Ovary (tissue), 7 donors: ENCODE measurements at regions not wholly inside any gene's neighbourhood (a gene's known extent, or its start where the extent isn't known, plus 50 kb on each side); places are given as distances from the start of the nearest gene placed in this dataset.

ENCODE experiments used
- DNase-seq, 5 donors: peaks; one replicate each; pipeline ENCODE4 v3.0.0-alpha.2; 2019 to 2020
- H3K27ac ChIP-seq, 2 donors: fragments of 200-600 bp; one replicate each; pipeline versions ENCODE4 v1.5.1 to v1.8.0; 2019 to 2022
- H3K27me3 ChIP-seq: fragments of 200-600 bp; one replicate; pipeline ENCODE4 v1.8.0; 2022
- H3K36me3 ChIP-seq: fragments of 200-600 bp; sonication (generic); one replicate; pipeline ENCODE4 v1.5.1; 2019
- H3K4me1 ChIP-seq: one replicate; pipeline ENCODE4 v1.8.1; 2013; ENCODE audit warnings: mild to moderate bottlenecking, moderate library complexity; ENCODE audit not compliant: insufficient read depth
- H3K4me3 ChIP-seq: fragments of 200-600 bp; sonication (generic); one replicate; pipeline ENCODE4 v1.5.1; 2017
- H3K9me3 ChIP-seq, 2 donors: fragments of 200-600 bp in 1 of 2; sonication (generic) in 1 of 2; one replicate each; pipeline versions ENCODE4 v1.5.1 to v1.8.1; 2013 to 2019; ENCODE audit warnings: mild to moderate bottlenecking in 1 of 2, moderate library complexity in 1 of 2
- CTCF ChIP-seq, 3 donors: fragments of 450-650 bp in 2 of 3; fragments of 200-600 bp in 1 of 3; IDR thresholded peaks; one replicate each; pipeline versions ENCODE4 v1.5.1 to v1.8.0; 2016 to 2022; ENCODE audit warnings: antibody characterized with exemption in 3 of 3, mild to moderate bottlenecking in 1 of 3
- EP300 ChIP-seq: sonication (generic); formaldehyde crosslinking; IDR thresholded peaks from one replicate; pipeline ENCODE4 v1.6.1; 2017; ENCODE audit warnings: antibody characterized with exemption
- POLR2A ChIP-seq: fragments of 450-650 bp; IDR thresholded peaks from one replicate; pipeline ENCODE4 v1.6.1; 2017; ENCODE audit warnings: antibody characterized with exemption, mild to moderate bottlenecking, moderate library complexity
- whole genome bisulfite sequencing, 3 donors: extraction: QIAGEN DNeasy Blood & Tissue Kit in 1 of 3; methylation state at CpG; one replicate each; pipeline versions ENCODE4 v1.1.5 to v1.1.7; 2013 to 2017; 5-methylcytosine and 5-hydroxymethylcytosine counted together
- intact Hi-C, 4 donors: fragments of 100-400 bp; cut with DNase I; formaldehyde crosslinking; loops; one replicate each; pipeline versions ENCODE4 v1.11.0 to v1.15.1; 2022 to 2023
- donor health status: DM: no; HTN: no; CAD: no; lungs with moderate emphysema.
- donor health status: DM: no; HTN: no; CAD: no.
- donor health status: Bipolar disorder and iron deficiency.
- donor health status: DM: no; HTN: no; CAD: no.
- donor health status: DM: yes; HTN: yes; CAD: no.

GRCh38 chr3:106711650-106712049 lies 665.6 kb upstream of the CCDC54 start:
- TF ChIP-seq EP300 (no peak), CTCF (IDR thresholded peaks at IDR 0.05) (no peak), POLR2A (no peak)
- H3K9me3 ChIP-seq = peaks cover 0 to 4% of the 10 kb centered on the region in 2 donors
- intact Hi-C loops = no loop called here
- H3K36me3 ChIP-seq = no peaks in the 10 kb centered on the region
- H3K4me3 ChIP-seq = no peak overlapping the region
- H3K27ac ChIP-seq = no peak overlapping the region
- no peaks in the 10 kb centered on the region for H3K4me1 ChIP-seq
- WGBS, 3 donors = 22 to 44% (median 33%) methylated on average over 1 of the region's 1 CpG
- H3K27me3 ChIP-seq = no peaks in the 10 kb centered on the region
- DNase-seq = no peak

GRCh38 chr3:106714400-106714799 lies 662.8 kb upstream of the CCDC54 start:
- Histone ChIP-seq H3K27ac (no peak overlapping the region), H3K36me3 (no peaks in the 10 kb centered on the region), H3K9me3 (peaks cover 0 to 4% of the 10 kb centered on the region in 2 donors), H3K4me3 (no peak overlapping the region), H3K4me1 (no peaks in the 10 kb centered on the region), H3K27me3 (no peaks in the 10 kb centered on the region)
- no peak for DNase-seq
- TF ChIP-seq CTCF (IDR thresholded peaks at IDR 0.05) (no peak), EP300 (no peak), POLR2A (no peak)
- intact Hi-C loops = no loop called here

GRCh38 chr3:106715286-106715685 lies 662.0 kb upstream of the CCDC54 start:
- intact Hi-C loops = no loop called here
- no peak overlapping the region for H3K27ac ChIP-seq
- WGBS, 3 donors = 93 to 97% (median 96%) methylated on average over 3 of the region's 3 CpGs
- TF ChIP-seq CTCF (IDR thresholded peaks at IDR 0.05) (no peak), EP300 (no peak)
- DNase-seq = no peak
- H3K36me3 ChIP-seq = no peaks in the 10 kb centered on the region
- no peaks in the 10 kb centered on the region for H3K27me3 ChIP-seq
- no peak overlapping the region for H3K4me3 ChIP-seq
- peaks cover 0 to 4% of the 10 kb centered on the region in 2 donors for H3K9me3 ChIP-seq
- H3K4me1 ChIP-seq = no peaks in the 10 kb centered on the region

GRCh38 chr3:106717178-106717780 lies 660.0 kb upstream of the CCDC54 start:
- no peak overlapping the region for H3K27ac ChIP-seq
- H3K27me3 ChIP-seq = no peaks in the 10 kb centered on the region
- 69 to 84% (median 78%) methylated on average over 1 of the region's 1 CpG for WGBS, 3 donors
- intact Hi-C loops = no loop called here
- H3K4me1 ChIP-seq = no peaks in the 10 kb centered on the region
- no peaks in the 10 kb centered on the region for H3K36me3 ChIP-seq
- DNase-seq = no peak
- peaks cover 0 to 4% of the 10 kb centered on the region in 2 donors for H3K9me3 ChIP-seq
- H3K4me3 ChIP-seq = no peak overlapping the region
- TF ChIP-seq EP300 (no peak), POLR2A (no peak), CTCF (IDR thresholded peaks at IDR 0.05) (no peak)
